Right cardiac atrium (tissue), 5 donors: ENCODE measurements at regions not wholly inside any gene's neighbourhood (a gene's known extent, or its start where the extent isn't known, plus 50 kb on each side); places are given as distances from the start of the nearest gene placed in this dataset.
A peak's percentile ranks its signal among the peaks of the same experiment; 100 is the strongest.
"Not testable (repeated sequence)": the region's sequence is repeated elsewhere in the genome, so short reads cannot be mapped to it uniquely, and the experiment has no call there.

Experiments used
- ATAC-seq, 2 donors: fragments of 200-7000 bp; cut with Tn5 transposase; one replicate each; pipeline versions ENCODE4 v1.8.0 to v1.9.1; 2020; ENCODE audit warnings: moderate library complexity in 2 of 2, mild to moderate bottlenecking in 1 of 2
- DNase-seq, 3 donors: peaks; one replicate each; pipeline ENCODE4 v3.0.0-alpha.2; 2020
- H3K27ac ChIP-seq: one replicate; pipeline ENCODE4 v1.5.1; 2013; ENCODE audit warnings: mild to moderate bottlenecking, low read length, control low read depth, moderate library complexity
- H3K27me3 ChIP-seq: one replicate; pipeline ENCODE4 v1.6.1; 2013; ENCODE audit not compliant: control insufficient read depth, insufficient read depth
- H3K4me1 ChIP-seq: one replicate; pipeline ENCODE4 v1.6.1; 2013; ENCODE audit warnings: low read length; ENCODE audit not compliant: control insufficient read depth, insufficient read depth
- H3K4me3 ChIP-seq: one replicate; pipeline ENCODE4 v1.5.1; 2013; ENCODE audit warnings: low read length, control low read depth
- H3K9me3 ChIP-seq: one replicate; pipeline ENCODE4 v1.6.1; 2013; ENCODE audit warnings: low read length; ENCODE audit not compliant: control insufficient read depth
- WGBS: extraction: QIAGEN DNeasy Blood & Tissue Kit; methylation state at CpG from one replicate; pipeline ENCODE4 v1.1.7; 2013; 5-methylcytosine and 5-hydroxymethylcytosine counted together
- intact Hi-C, 4 donors: fragments of 100-400 bp; cut with DNase I; formaldehyde crosslinking; loops; one replicate each; pipeline versions ENCODE4 v1.11.0 to v1.14.0; 2022 to 2023
- donor health status: healthy with polysubstance abuse.
- donor health status: DM: no; HTN: yes; CAD: no.
- donor health status: DM: no; HTN: no; CAD: no.
- donor health status: DM: no; HTN: yes; CAD: no; lungs with severe emphysema.
- donor health status: DM: yes; HTN: yes; CAD: no.

DNA sequence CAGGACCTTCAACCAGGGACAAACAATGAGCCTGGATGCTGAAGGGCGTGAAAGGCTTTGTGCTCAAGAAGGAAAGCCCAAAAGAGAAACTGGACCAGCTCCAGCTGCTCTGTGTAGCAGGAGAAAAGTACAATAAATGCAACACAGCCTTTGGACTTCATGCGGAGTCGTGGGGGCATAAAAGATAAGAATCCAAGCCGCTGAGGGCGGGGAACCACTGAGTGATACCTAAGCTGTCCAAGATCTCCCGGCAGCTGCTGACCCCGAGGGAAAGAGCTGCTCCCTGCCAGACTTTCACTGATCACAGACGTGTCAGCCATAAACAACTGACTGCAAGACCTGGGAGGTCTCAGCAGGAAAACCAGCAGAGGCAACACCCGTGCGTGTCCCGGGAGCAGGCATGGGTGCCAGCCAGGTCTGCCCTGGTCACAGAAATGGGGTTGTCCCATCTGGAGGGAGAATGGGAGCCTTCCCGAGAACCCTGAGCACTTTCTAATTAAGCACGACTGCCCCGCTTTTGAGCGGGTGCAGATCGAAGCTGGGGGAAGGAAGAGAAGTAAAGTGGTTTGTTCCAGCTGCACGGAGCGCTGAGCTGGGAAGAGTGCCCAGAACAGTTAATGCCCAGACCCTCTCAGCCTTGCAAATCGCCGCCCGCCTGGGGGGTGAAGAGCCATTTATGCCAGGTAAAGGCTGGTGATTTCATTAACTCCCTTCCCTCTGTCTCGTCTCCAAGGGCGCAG lies 68.3 kb upstream of the TARDBP start:
- intact Hi-C loops = loop anchor here in 1 of 4 donors (10.0 kb wide), 1 partner anchor 429 kb away; no protein-coding TSS in a partner anchor
- H3K27me3 ChIP-seq = no peaks in the 10 kb centered on the region
- no peaks in the 10 kb centered on the region for H3K9me3 ChIP-seq
- H3K4me1 ChIP-seq = peaks cover 1% of the 10 kb centered on the region
- no peak overlapping the region for H3K27ac ChIP-seq
- DNase-seq (no peak), ATAC-seq (peak; percentile 7 to 33)
- peak overlapping the region; percentile 28 for H3K4me3 ChIP-seq
- 6% methylated on average over 23 of the region's 23 CpGs for WGBS

DNA sequence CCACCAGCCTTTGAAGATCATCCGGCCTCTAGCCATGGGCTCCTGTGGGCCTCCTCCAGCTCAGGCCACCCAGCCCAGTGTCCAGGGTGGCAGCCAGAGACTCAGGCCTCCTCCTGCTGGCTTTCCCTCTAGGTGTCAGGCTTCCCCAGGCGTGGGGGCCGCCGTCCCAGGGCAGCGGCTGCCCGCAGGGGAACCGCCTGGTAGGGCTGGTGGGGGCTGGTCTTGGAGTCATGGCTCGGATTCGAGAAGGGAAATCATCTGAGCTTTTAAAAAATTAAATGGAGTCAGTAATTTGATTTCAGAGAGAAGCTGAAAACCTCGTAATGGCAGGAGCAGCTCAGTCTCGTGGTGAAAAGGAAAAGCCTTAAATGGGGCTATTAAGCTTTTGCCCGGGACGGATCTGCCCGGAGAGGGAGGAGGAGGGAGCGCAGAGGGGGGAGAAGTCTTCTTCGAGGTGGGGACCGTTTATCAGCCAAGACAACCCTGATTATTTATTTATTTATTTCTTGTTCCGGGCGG lies 66.4 kb upstream of the TARDBP start:
- H3K27me3 ChIP-seq = no peaks in the 10 kb centered on the region
- 69% methylated on average over 19 of the region's 19 CpGs for WGBS
- DNase-seq = peak in 1 of 3 donors; percentile 25
- peaks cover 1% of the 10 kb centered on the region for H3K4me1 ChIP-seq
- H3K4me3 ChIP-seq = no peak overlapping the region
- no peak overlapping the region for H3K27ac ChIP-seq
- no peak for ATAC-seq
- no peaks in the 10 kb centered on the region for H3K9me3 ChIP-seq
- intact Hi-C loops = loop anchor here in 1 of 4 donors (10.0 kb wide), 1 partner anchor 431 kb away; no protein-coding TSS in a partner anchor

DNA sequence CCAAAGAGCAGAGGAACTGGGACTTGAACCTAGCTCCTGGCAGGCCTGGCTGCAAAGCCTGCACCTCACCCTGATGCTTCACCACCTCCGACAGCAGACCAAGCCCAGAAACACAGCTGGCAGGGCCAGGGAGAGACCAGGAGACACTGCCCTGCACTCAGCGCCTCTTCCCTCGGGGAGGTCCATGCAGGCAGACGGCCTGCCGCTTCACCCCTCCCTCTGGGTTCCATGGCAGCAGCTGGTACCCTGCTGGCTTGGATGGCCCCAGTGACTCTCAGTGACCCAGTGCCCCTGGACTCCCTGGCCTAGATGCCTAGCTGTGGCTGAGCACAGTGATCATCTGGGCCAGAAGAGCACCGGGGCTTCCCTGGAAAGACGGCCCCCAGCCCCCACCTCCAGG lies 65.3 kb upstream of the TARDBP start:
- Histone ChIP-seq H3K9me3 (no peaks in the 10 kb centered on the region), H3K4me3 (no peak overlapping the region), H3K27ac (no peak overlapping the region), H3K27me3 (no peaks in the 10 kb centered on the region), H3K4me1 (peaks cover 1% of the 10 kb centered on the region)
- ATAC-seq = no peak
- DNase-seq = peak in 1 of 3 donors; percentile 25
- 93% methylated on average over 7 of the region's 7 CpGs for WGBS
- intact Hi-C loops = loop anchor here in 1 of 4 donors (10.0 kb wide), 1 partner anchor 432 kb away; no protein-coding TSS in a partner anchor

DNA sequence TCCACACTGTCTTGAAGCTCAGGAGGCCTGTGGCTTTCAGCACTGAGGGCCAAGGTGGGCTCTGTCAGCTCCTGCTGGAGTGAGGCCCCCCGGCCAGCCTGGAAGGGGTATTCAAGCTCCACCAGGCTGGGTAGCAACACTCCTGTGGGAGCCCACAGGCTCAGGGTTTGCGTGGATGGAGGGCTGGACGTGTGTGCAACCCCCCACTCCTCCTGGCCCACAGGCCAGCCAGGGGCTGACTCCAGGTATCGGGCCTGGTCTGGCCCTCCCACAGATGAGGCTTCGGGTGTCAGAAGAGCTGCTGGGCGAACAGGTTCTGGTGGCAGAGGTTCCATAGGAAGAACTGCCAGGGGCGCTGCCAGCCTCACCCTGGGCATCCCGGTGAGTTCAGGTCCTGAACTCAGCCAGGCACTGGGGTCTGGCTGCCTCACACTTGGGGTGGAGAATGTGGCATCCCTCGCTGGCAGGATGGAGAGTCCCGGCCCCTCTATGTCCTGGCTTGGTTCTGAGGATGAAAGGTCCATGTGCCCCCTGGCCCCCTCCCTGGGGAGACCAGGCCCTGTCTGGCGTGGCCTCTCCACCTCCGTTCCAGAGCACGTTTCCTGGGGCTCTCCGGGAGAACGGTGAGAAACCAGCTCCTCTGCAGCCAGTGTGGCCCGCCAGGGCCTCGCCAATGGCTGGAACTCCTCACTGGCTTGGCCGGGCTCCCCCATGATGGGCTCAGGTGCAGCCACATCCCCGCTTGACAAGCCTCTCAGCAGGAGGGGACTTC lies 64.6 kb upstream of the TARDBP start:
- intact Hi-C loops = loop anchor here in 1 of 4 donors (10.0 kb wide), 1 partner anchor 433 kb away; no protein-coding TSS in a partner anchor
- ATAC-seq (no peak), DNase-seq (no peak)
- Histone ChIP-seq H3K4me3 (no peak overlapping the region), H3K27ac (no peak overlapping the region), H3K9me3 (no peaks in the 10 kb centered on the region), H3K27me3 (no peaks in the 10 kb centered on the region), H3K4me1 (peaks cover 1% of the 10 kb centered on the region)
- WGBS = 88% methylated on average over 19 of the region's 19 CpGs

DNA sequence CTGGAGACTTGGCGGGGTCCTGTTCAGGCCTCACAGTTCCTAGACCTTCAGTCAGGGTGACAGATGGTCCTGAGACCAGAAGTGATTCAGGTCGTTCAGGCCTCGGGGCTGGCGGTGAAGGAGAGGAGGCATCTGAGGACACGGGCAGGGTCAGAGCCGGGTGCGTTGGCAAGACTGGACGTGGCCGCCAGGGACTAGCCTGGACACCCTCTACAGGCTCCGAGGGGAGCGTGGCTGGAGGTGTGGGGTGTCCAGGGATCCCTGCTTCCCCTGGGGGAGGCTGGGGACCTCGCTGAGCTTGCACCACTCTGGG lies 64.0 kb upstream of the TARDBP start:
- H3K4me1 ChIP-seq = peaks cover 1% of the 10 kb centered on the region

DNA sequence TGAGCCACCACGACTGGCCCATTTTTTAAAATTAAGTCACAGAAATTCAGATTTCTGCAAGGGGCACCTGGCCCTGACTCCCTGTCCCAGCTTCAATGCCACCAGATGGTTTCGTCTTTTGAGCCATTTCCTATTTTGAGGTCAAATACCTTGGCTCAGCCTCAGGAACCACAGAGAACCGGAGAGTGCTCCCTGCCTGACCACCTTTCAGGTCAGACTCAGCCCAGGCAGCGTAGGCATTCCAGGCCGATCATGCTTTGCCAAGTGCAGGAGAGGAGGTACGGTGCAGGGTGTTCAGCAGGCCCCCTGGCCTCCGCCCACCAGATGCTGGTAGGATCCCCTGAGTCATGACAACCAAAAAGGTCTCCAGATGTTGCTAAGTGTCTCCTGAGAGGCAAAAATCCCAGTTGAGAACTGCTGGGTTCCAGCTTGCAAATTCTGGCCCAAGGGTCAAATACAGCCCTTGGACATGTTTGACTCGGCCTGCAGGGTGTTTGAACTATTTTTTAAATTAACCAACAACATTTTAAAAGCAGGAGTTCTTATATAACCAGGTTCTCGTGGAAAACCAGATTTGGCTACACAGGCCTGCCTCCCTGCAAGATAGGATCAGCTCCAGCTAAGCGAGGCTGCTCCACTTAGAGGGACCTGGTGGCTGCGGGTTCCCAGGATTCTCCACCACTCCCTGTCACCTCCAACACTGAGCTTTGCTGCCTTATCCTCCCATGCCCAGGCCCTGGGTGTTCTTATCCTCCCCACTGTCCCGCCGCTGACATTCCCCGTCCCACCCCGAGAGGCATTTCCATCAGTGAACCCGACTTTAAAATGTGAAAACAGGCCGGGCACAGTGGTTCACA lies 61.9 kb upstream of the TARDBP start:
- 84% methylated on average over 17 of the region's 17 CpGs for WGBS
- Histone ChIP-seq H3K9me3 (peaks cover 6% of the 10 kb centered on the region), H3K4me3 (no peak overlapping the region), H3K27me3 (no peaks in the 10 kb centered on the region), H3K27ac (no peak overlapping the region), H3K4me1 (no peaks in the 10 kb centered on the region)
- ATAC-seq (peak in 1 of 2 donors; percentile 24), DNase-seq (no peak)
- intact Hi-C loops = no loop called here

More for the DNA sequence above, 64.0 kb upstream of the TARDBP start:
- Histone ChIP-seq H3K27ac (no peak overlapping the region), H3K9me3 (peaks cover 1% of the 10 kb centered on the region), H3K4me3 (no peak overlapping the region), H3K27me3 (no peaks in the 10 kb centered on the region)
- DNase-seq (no peak), ATAC-seq (no peak)
- 89% methylated on average over 12 of the region's 12 CpGs for WGBS
- intact Hi-C loops = loop anchor here in 1 of 4 donors (10.0 kb wide), 1 partner anchor 434 kb away; no protein-coding TSS in a partner anchor

DNA sequence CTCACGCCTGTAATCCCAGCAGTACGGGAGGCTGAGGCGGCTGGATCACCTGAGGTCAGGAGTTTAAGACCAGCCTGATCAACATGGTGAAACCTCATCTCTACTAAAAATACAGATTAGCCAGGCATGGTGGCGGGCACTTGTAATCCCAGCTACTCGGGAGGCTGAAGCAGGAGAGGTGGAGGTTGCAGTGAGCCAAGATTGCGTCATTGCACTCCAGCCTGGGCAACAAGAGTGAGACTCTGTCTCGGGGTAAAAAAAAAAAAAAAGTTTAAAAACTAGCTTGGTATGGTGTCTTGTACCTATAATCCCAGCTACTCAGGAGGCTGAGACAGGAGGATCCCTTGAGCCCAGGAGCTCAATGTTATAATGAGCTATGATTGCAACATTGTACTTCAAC lies 61.2 kb upstream of the TARDBP start:
- H3K27me3 ChIP-seq, H3K4me3 ChIP-seq, DNase-seq, H3K27ac ChIP-seq, ATAC-seq, H3K4me1 ChIP-seq, H3K9me3 ChIP-seq, intact Hi-C loops: not testable (repeated sequence)
- WGBS = 92% methylated on average over 7 of the region's 7 CpGs

DNA sequence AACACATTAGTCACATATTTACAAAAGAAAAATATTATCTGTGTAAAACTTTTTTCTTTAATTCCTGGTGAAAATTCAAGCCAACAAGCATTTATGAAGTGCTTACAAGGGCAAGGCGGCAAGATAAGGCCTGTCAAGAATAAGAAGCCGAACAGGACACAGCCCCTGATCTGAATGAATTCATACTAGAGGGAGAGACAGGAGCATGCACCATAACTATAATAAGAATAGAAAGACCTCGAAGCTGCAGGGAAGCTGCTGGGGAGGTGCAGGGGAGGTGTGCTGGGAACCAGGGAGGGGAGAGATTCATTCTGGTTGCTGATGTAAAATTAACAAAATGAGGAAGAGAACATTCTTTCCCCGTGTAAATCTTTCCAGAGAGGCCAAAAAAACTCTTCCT lies 60.5 kb upstream of the TARDBP start:
- no peak for ATAC-seq
- intact Hi-C loops = no loop called here
- no peaks in the 10 kb centered on the region for H3K27me3 ChIP-seq
- peak in 1 of 3 donors; percentile 2 for DNase-seq
- WGBS = 48% methylated on average over 4 of the region's 4 CpGs
- H3K9me3 ChIP-seq = peaks cover 6% of the 10 kb centered on the region
- H3K4me1 ChIP-seq = no peaks in the 10 kb centered on the region
- no peak overlapping the region for H3K27ac ChIP-seq
- no peak overlapping the region for H3K4me3 ChIP-seq

DNA sequence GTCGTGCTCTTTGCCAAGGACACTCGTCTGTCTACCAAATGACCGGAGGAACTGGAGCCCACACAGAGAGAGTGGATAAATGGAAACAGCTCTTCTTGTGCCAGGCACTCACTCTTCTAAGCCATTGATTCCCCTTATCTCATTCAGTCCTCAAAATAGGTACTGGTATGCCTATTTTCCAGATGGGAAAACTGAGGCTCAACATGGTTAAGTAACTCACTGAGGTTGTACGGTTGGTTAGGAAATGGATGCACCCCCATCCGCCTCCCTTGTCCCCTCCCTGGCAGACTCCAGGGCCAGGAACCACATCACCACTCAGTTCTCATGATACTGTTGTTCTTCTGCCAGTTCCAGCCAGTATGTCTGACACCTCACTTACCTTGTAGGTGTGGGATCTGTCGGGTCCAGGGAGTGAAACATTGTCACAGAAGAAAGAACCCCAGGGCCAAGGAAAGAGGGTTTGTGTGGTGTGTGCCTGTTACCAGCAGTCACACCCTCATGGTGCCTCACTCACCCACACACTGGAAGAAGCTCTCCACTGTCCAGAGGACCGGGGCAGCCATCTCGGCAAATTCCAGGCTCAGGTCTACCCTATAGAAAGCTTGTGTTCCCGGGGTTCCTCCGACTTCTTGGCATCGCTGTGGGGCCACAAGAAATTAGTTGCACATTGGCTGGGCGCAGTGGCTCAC lies 58.8 kb upstream of the TARDBP start:
- intact Hi-C loops = no loop called here
- Histone ChIP-seq H3K4me1 (no peaks in the 10 kb centered on the region), H3K4me3 (no peak overlapping the region), H3K9me3 (peaks cover 6% of the 10 kb centered on the region), H3K27me3 (no peaks in the 10 kb centered on the region), H3K27ac (no peak overlapping the region)
- WGBS = 94% methylated on average over 12 of the region's 12 CpGs
- DNase-seq (peak in 1 of 3 donors; percentile 17), ATAC-seq (no peak)

DNA sequence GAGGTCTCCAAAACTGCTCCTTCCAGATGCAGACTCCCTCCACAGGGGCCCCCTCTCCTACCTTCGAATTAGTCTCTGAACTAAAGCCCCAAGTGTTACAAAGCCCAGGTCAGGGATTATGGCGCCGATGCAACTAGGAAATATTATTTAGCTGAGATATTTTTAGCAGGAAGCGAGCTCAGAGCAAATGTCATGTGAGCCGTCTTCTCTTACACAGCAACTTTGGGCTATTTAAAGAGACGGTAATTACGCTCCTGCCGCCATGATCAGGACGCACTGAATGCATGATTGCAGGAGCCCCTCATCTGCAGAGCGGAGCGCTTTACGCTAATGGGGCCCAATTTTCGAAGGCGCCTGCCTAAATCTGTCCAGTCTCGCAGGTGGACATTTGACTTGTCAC lies 55.3 kb upstream of the TARDBP start:
- no peaks in the 10 kb centered on the region for H3K27me3 ChIP-seq
- no peak overlapping the region for H3K27ac ChIP-seq
- no peak overlapping the region for H3K4me3 ChIP-seq
- intact Hi-C loops = no loop called here
- no peaks in the 10 kb centered on the region for H3K4me1 ChIP-seq
- no peak for ATAC-seq
- peaks cover 6% of the 10 kb centered on the region for H3K9me3 ChIP-seq
- 58% methylated on average over 15 of the region's 15 CpGs for WGBS
- DNase-seq = no peak
